ENCODE measurements at regions not wholly inside any gene's neighbourhood (a gene's known extent, or its start where the extent isn't known, plus 50 kb on each side); places are given as distances from the start of the nearest gene placed in this dataset.
"Not testable (repeated sequence)": the region's sequence is repeated elsewhere in the genome, so short reads cannot be mapped to it uniquely, and the experiment has no call there.

- DNase-seq: no peak
These were observed 189.3 kb downstream of the ANKRD30B start for GRCh38 chr18:14937271-14937670.

- DNase-seq: no peak
These were observed 191.2 kb downstream of the ANKRD30B start for GRCh38 chr18:14939141-14939540.

GRCh38 chr18:14940106-14940505 lies 192.1 kb downstream of the ANKRD30B start:
- not testable (repeated sequence) for DNase-seq

- DNase-seq: no peak
These were observed 192.8 kb downstream of the ANKRD30B start for GRCh38 chr18:14940735-14941134.

GRCh38 chr18:14941256-14941655 lies 193.3 kb downstream of the ANKRD30B start:
- DNase-seq: no peak

GRCh38 chr18:14941792-14942191 lies 193.8 kb downstream of the ANKRD30B start:
- no peak for DNase-seq

- no peak for DNase-seq
These were observed 194.3 kb downstream of the ANKRD30B start for GRCh38 chr18:14942275-14942674.

- no peak for DNase-seq
These were observed 195.5 kb downstream of the ANKRD30B start for GRCh38 chr18:14943486-14943885.

- no peak for DNase-seq
These were observed 196.1 kb downstream of the ANKRD30B start for GRCh38 chr18:14943967-14944636.

GRCh38 chr18:14944838-14945237 lies 196.9 kb downstream of the ANKRD30B start:
- DNase-seq: no peak

- DNase-seq: no peak
These were observed 197.3 kb downstream of the ANKRD30B start for GRCh38 chr18:14945286-14945685.

- no peak for DNase-seq
These were observed 198.0 kb downstream of the ANKRD30B start for GRCh38 chr18:14945984-14946383.

GRCh38 chr18:14946741-14947470 lies 198.9 kb downstream of the ANKRD30B start:
- not testable (repeated sequence) for DNase-seq

GRCh38 chr18:14947482-14948162 lies 199.7 kb downstream of the ANKRD30B start:
- no peak for DNase-seq

- DNase-seq: no peak
These were observed 200.2 kb downstream of the ANKRD30B start for GRCh38 chr18:14948163-14948540.

- DNase-seq: no peak
These were observed 202.1 kb downstream of the ANKRD30B start for GRCh38 chr18:14949800-14950664.

GRCh38 chr18:14952444-14953077 lies 204.6 kb downstream of the ANKRD30B start:
- not testable (repeated sequence) for DNase-seq

GRCh38 chr18:14958701-14959100 lies 210.7 kb downstream of the ANKRD30B start:
- DNase-seq: no peak

- DNase-seq: no peak
These were observed 211.6 kb downstream of the ANKRD30B start for GRCh38 chr18:14959550-14959949.

- no peak for DNase-seq
These were observed 214.0 kb downstream of the ANKRD30B start for GRCh38 chr18:14961991-14962390.

GRCh38 chr18:14962626-14963025 lies 214.7 kb downstream of the ANKRD30B start:
- DNase-seq: no peak

- DNase-seq: no peak
These were observed 215.3 kb downstream of the ANKRD30B start for GRCh38 chr18:14963246-14963645.

All from NCI-H1694 treated with DMSO at 0.1 percent for 48 hours (cell line).